ENCODE measurements at regions not wholly inside any gene's neighbourhood (a gene's known extent, or its start where the extent isn't known, plus 50 kb on each side); places are given as distances from the start of the nearest gene placed in this dataset.

DNA sequence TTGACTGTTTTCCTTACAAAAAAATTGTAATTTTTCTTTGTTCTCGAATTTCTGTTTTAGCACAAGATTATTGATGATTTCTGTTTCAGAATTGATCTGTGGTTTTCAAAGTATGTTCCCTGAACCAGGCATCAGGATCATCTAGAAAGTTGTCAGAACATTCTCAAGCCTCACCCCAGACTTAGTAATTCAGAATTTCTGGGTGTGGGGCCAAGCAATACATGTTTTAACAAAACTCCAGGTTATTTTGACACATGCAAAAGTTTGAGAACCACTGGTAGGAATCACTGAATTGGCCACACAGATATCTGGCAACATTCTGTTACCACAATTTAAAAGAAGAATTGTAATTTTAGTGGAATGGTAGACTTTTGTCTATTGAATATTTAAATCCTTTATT is 1173.9 kb upstream of the LRRTM3 start:
- H3K27ac Mint-ChIP-seq (ENCODE audit: unreplicated experiment), result no peak overlapping the region
- no peak overlapping the region for H3K4me3 ChIP-seq (ENCODE audit: low read depth, low read length)
- no peak for DNase-seq
- no peaks in the 10 kb centered on the region for H3K27me3 Mint-ChIP-seq (ENCODE audit: insufficient read depth, unreplicated experiment)
- H3K36me3 ChIP-seq (ENCODE audit: control insufficient read depth, insufficient read depth, low read length), result no peaks in the 10 kb centered on the region
- ChIA-PET CTCF (no interaction called here), POLR2A (no interaction called here)
- H3K36me3 Mint-ChIP-seq (ENCODE audit: insufficient read depth, unreplicated experiment), result no peaks in the 10 kb centered on the region
- TF ChIP-seq CTCF (IDR thresholded peaks at IDR 0.05; ENCODE audit: insufficient read depth in 1 of 2, low read depth in 1 of 2, low read length in 1 of 2, severe bottlenecking in 1 of 2, unreplicated experiment in 1 of 2), result no peak
- no peaks in the 10 kb centered on the region for H3K9me3 ChIP-seq
- H3K27me3 ChIP-seq (replicated peaks; ENCODE audit: control insufficient read depth, insufficient read depth, low read length), result no peaks in the 10 kb centered on the region
- H3K4me1 Mint-ChIP-seq (ENCODE audit: low read depth, unreplicated experiment), result no peaks in the 10 kb centered on the region
- no peak overlapping the region for H3K4me3 Mint-ChIP-seq (ENCODE audit: unreplicated experiment)
- BruUV-seq (replicated peaks), result no TSS peak
- H3K9me3 Mint-ChIP-seq (ENCODE audit: unreplicated experiment), result no peaks in the 10 kb centered on the region
- intact Hi-C loops (cut with micrococcal nuclease; ENCODE audit: unreplicated experiment), result no loop called here
- H3K4me1 ChIP-seq, result no peaks in the 10 kb centered on the region

GRCh38 chr10:65753532-65753931 is 1172.3 kb upstream of the LRRTM3 start:
- Histone ChIP-seq H3K4me1 (no peaks in the 10 kb centered on the region), H3K36me3 (ENCODE audit: control insufficient read depth, insufficient read depth, low read length) (no peaks in the 10 kb centered on the region), H3K9me3 (no peaks in the 10 kb centered on the region), H3K4me3 (ENCODE audit: low read depth, low read length) (no peak overlapping the region), H3K27me3 (replicated peaks; ENCODE audit: control insufficient read depth, insufficient read depth, low read length) (no peaks in the 10 kb centered on the region)
- intact Hi-C loops (cut with micrococcal nuclease; ENCODE audit: unreplicated experiment), result no loop called here
- ChIA-PET POLR2A (no interaction called here), CTCF (no interaction called here)
- Mint-ChIP-seq H3K9me3 (ENCODE audit: unreplicated experiment) (no peaks in the 10 kb centered on the region), H3K4me3 (ENCODE audit: unreplicated experiment) (no peak overlapping the region), H3K36me3 (ENCODE audit: insufficient read depth, unreplicated experiment) (no peaks in the 10 kb centered on the region), H3K4me1 (ENCODE audit: low read depth, unreplicated experiment) (no peaks in the 10 kb centered on the region), H3K27ac (ENCODE audit: unreplicated experiment) (no peak overlapping the region), H3K27me3 (ENCODE audit: insufficient read depth, unreplicated experiment) (no peaks in the 10 kb centered on the region)
- no TSS peak for BruUV-seq (replicated peaks)
- DNase-seq, result no peak
- no peak for TF ChIP-seq CTCF (IDR thresholded peaks at IDR 0.05; ENCODE audit: insufficient read depth in 1 of 2, low read depth in 1 of 2, low read length in 1 of 2, severe bottlenecking in 1 of 2, unreplicated experiment in 1 of 2)

DNA sequence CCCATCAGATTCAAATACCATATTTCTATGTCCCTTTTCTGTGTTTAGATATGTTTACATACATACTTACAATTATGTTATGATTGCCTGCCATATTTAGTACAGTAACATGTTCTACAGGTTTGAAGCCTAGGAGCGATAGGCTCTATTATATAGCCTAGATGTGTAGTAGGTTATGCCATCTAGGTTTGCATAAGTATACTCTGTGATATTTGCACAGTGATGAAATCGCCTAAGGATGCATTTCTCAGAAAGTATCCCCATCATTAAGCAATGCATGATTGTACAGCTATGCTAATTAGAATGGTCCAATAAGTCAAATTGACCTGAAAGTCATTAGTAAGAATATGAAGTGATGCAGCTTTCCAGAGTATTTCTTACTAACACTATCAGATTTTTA is 1171.7 kb upstream of the LRRTM3 start:
- CTCF ChIA-PET, result no interaction called here
- Histone ChIP-seq H3K9me3 (no peaks in the 10 kb centered on the region), H3K27me3 (replicated peaks; ENCODE audit: control insufficient read depth, insufficient read depth, low read length) (no peaks in the 10 kb centered on the region), H3K36me3 (ENCODE audit: control insufficient read depth, insufficient read depth, low read length) (no peaks in the 10 kb centered on the region), H3K4me3 (ENCODE audit: low read depth, low read length) (no peak overlapping the region), H3K4me1 (no peaks in the 10 kb centered on the region)
- no peak for DNase-seq
- no peak for TF ChIP-seq CTCF (IDR thresholded peaks at IDR 0.05; ENCODE audit: insufficient read depth in 1 of 2, low read depth in 1 of 2, low read length in 1 of 2, severe bottlenecking in 1 of 2, unreplicated experiment in 1 of 2)
- intact Hi-C loops (cut with micrococcal nuclease; ENCODE audit: unreplicated experiment), result no loop called here
- H3K4me1 Mint-ChIP-seq (ENCODE audit: low read depth, unreplicated experiment), result no peaks in the 10 kb centered on the region
- H3K27ac Mint-ChIP-seq (ENCODE audit: unreplicated experiment), result no peak overlapping the region
- no TSS peak for BruUV-seq (replicated peaks)
- H3K36me3 Mint-ChIP-seq (ENCODE audit: insufficient read depth, unreplicated experiment), result no peaks in the 10 kb centered on the region
- H3K4me3 Mint-ChIP-seq (ENCODE audit: unreplicated experiment), result no peak overlapping the region
- no peaks in the 10 kb centered on the region for H3K27me3 Mint-ChIP-seq (ENCODE audit: insufficient read depth, unreplicated experiment)
- POLR2A ChIA-PET, result no interaction called here
- H3K9me3 Mint-ChIP-seq (ENCODE audit: unreplicated experiment), result no peaks in the 10 kb centered on the region

Measured in Caco-2 (cell line).